ENCODE measurements at regions not wholly inside any gene's neighbourhood (a gene's known extent, or its start where the extent isn't known, plus 50 kb on each side); places are given as distances from the start of the nearest gene placed in this dataset.
"Not testable (repeated sequence)": the region's sequence is repeated elsewhere in the genome, so short reads cannot be mapped to it uniquely, and the experiment has no call there.

- DNase-seq (ENCODE audit: low read depth in 3 of 3) = not testable (repeated sequence)
Measured at GRCh38 chr1:144516172-144516571, 54.7 kb upstream of the NBPF15 start.

DNA sequence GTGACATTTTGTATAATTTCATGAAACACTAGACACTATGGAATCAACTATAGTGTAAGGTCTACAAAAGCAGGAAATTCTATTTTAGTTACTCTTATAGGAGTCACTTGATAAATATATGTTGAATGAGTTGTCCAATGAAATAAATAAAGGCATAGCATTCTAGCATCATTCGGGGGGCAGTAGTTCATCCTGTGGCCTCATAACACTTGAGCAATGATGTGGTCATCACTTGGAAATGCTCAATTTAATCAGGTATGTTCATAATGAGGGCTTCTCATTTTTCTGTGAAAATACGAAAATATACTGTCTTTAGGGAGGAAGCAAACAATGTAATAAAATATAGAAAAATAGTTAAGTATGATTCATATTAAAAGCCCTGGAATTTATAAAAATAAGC lies 55.4 kb upstream of the NBPF15 start:
- DNase-seq (ENCODE audit: low read depth in 3 of 3) = not testable (repeated sequence)

DNA sequence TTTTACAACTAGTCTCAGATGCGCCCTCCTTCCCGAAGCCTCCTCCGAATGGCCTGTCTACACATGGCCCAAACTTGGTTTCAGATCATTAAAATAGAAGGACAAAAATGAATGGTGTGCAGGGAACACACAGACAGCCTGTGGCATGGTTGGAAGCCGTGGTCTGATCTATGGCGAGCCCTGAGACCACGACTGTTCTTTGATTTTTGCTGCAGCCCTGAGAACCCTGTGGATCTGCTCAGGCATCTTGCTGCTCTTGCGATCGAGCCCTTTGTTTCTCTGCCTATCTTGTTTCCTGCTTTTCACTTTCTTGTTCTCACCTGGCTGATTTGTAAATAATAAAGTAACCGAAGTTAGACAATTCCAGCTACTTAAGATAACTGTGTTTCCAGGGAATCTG lies 57.0 kb upstream of the NBPF15 start:
- DNase-seq (ENCODE audit: low read depth in 3 of 3) = not testable (repeated sequence)

GRCh38 chr1:144519528-144520189 lies 58.2 kb upstream of the NBPF15 start:
- DNase-seq (ENCODE audit: low read depth in 3 of 3) = not testable (repeated sequence)

GRCh38 chr1:144523661-144524407 lies 62.4 kb upstream of the NBPF15 start:
- peak; percentile 35 to 64 (median 42) for DNase-seq (ENCODE audit: low read depth in 3 of 3)

GRCh38 chr1:144532156-144532607 lies 60.5 kb upstream of the PPIAL4F start:
- not testable (repeated sequence) for DNase-seq (ENCODE audit: low read depth in 3 of 3)

GRCh38 chr1:144533480-144533879 lies 59.2 kb upstream of the PPIAL4F start:
- DNase-seq (ENCODE audit: low read depth in 3 of 3) = not testable (repeated sequence)

- not testable (repeated sequence) for DNase-seq (ENCODE audit: low read depth in 3 of 3)
Measured at GRCh38 chr1:144534286-144534685, 58.4 kb upstream of the PPIAL4F start.

- not testable (repeated sequence) for DNase-seq (ENCODE audit: low read depth in 3 of 3)
Measured at GRCh38 chr1:144536677-144537076, 56.0 kb upstream of the PPIAL4F start.

- DNase-seq (ENCODE audit: low read depth in 3 of 3) = not testable (repeated sequence)
Measured at GRCh38 chr1:144537234-144537633, 55.5 kb upstream of the PPIAL4F start.

DNA sequence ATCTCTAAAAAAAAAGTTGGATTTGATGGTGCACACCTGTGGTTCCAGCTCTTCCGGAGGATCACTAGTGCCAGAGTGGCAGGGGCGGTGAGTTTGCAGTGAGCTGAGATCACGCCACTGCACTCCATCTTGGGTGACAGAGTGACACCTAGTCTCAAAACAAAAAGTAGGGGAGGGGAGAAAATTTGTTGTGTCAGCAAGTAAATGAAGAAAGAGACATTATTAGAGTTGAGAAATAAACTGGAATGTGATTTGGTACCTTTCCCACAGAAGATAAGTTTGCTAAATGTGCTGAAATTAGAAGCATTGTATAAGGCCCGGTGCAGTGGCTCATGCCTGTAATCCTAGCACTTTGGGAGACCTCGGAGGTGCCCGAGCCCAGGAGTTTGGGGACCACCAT lies 54.0 kb upstream of the PPIAL4F start:
- not testable (repeated sequence) for DNase-seq (ENCODE audit: low read depth in 3 of 3)

DNA sequence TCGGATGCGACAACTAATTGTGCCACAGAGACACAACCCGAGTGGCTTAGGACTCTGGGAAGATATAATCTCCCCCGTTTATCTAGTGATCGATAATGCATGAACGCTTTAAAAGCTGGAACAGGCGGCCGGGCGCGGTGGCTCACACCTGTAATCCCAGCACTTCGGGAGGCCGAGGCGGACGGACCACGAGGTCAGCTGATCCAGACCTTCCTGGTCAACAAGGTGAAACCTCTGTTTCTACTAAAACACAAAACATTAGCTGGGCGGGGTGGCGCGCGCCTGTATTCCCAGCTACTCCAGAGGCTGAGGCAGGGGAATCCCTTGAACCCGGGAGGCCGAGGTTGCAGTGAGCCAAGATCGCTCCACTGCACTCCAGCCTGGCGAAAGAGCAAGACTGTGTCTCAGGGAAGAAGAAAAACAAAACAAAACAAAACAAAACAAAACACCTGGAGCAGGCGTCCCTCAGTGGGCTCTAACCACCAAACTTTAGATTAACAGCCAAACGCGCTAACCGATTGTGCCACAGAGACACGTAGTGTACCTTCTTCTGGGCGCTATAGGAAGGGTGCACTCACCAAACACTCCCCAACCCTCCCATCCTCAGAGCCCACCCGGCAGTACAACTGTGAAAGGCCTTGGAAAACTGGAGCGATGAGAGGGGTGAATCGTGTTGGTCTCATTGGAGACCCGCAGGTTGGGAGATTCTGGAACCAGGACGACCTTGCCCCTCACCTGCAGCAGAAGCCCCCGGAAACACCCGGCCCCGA lies 53.3 kb upstream of the PPIAL4F start:
- DNase-seq (ENCODE audit: low read depth in 3 of 3) = not testable (repeated sequence)

All from stimulated activated CD4-positive, alpha-beta T cell treated with anti-CD3 and anti-CD28 coated beads, TNF-alpha, amount 100 ng/mL, for 24 hours (primary cell).